HL-60 (cell line): ENCODE measurements at regions not wholly inside any gene's neighbourhood (a gene's known extent, or its start where the extent isn't known, plus 50 kb on each side); places are given as distances from the start of the nearest gene placed in this dataset.
"Not testable (repeated sequence)": the region's sequence is repeated elsewhere in the genome, so short reads cannot be mapped to it uniquely, and the experiment has no call there.

ENCODE experiments used
- POLR2AphosphoS5 ChIP-seq: IDR thresholded peaks from 2 replicates; pipeline ENCODE4 v1.6.1; 2012; ENCODE audit warnings: low read depth
- TF ChIP-seq, protein P1 (sequence below): IDR thresholded peaks from one replicate; pipeline ENCODE4 v1.5.1; 2011; ENCODE audit warnings: low read length, control low read depth, inconsistent platforms; ENCODE audit not compliant: insufficient read depth

DNA sequence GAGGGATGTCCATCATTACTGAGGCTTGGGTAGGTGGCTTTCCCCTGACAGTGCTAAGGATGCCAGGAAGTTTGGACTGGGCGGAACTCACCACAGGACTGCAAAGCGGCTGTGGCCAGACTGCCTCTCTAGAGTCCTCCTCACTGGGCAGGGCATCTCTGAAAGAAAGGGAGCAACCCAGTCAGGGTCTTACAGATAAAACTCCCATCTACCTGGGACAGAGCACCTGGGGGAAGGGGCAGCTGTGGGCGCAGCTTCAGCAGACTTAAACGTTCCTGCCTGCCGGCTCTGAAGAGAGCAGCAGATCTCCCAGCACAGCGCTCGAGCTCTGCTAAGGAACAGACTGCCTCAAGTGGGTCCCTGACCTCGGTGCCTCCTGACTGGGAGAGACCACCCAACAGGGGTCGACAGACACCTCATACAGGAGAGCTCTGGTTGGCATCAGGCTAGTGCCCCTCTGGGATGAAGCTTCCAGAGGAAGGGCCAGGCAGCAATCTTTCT lies 74.4 kb upstream of the DMRT1 start:
- TF ChIP-seq, protein P1, sequence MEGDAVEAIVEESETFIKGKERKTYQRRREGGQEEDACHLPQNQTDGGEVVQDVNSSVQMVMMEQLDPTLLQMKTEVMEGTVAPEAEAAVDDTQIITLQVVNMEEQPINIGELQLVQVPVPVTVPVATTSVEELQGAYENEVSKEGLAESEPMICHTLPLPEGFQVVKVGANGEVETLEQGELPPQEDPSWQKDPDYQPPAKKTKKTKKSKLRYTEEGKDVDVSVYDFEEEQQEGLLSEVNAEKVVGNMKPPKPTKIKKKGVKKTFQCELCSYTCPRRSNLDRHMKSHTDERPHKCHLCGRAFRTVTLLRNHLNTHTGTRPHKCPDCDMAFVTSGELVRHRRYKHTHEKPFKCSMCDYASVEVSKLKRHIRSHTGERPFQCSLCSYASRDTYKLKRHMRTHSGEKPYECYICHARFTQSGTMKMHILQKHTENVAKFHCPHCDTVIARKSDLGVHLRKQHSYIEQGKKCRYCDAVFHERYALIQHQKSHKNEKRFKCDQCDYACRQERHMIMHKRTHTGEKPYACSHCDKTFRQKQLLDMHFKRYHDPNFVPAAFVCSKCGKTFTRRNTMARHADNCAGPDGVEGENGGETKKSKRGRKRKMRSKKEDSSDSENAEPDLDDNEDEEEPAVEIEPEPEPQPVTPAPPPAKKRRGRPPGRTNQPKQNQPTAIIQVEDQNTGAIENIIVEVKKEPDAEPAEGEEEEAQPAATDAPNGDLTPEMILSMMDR, result not testable (repeated sequence)
- not testable (repeated sequence) for TF ChIP-seq POLR2AphosphoS5
